Trophoblast cell (in vitro differentiated cells and primary cell): ENCODE measurements at regions not wholly inside any gene's neighbourhood (a gene's known extent, or its start where the extent isn't known, plus 50 kb on each side); places are given as distances from the start of the nearest gene placed in this dataset.

Experiments used
- DNase-seq, 2 donors: peaks; one replicate each; pipeline ENCODE4 v3.0.0-alpha.2; 2016
- H2AFZ ChIP-seq: 2 replicates; pipeline ENCODE4 v1.6.1; 2013; ENCODE audit warnings: low read length, moderate library complexity, mild to moderate bottlenecking; ENCODE audit not compliant: insufficient read depth, poor library complexity
- H2AK5ac ChIP-seq: 2 replicates; pipeline ENCODE4 v1.6.1; 2013; ENCODE audit warnings: mild to moderate bottlenecking, low read length
- H2BK120ac ChIP-seq: 2 replicates; pipeline ENCODE4 v1.6.1; 2013; ENCODE audit warnings: low read length, mild to moderate bottlenecking, moderate library complexity; ENCODE audit not compliant: insufficient read depth, poor library complexity
- H2BK12ac ChIP-seq: 2 replicates; pipeline ENCODE4 v1.6.1; 2013; ENCODE audit warnings: mild to moderate bottlenecking, low read length, moderate library complexity
- H2BK5ac ChIP-seq: 2 replicates; pipeline ENCODE4 v1.6.1; 2013; ENCODE audit warnings: low read length, low read depth, moderate library complexity, mild to moderate bottlenecking; ENCODE audit not compliant: poor library complexity
- H3K14ac ChIP-seq: 2 replicates; pipeline ENCODE4 v1.6.1; 2013; ENCODE audit warnings: mild to moderate bottlenecking, low read length
- H3K18ac ChIP-seq: 2 replicates; pipeline ENCODE4 v1.6.1; 2013; ENCODE audit warnings: mild to moderate bottlenecking, low read length
- H3K23ac ChIP-seq: 2 replicates; pipeline ENCODE4 v1.6.1; 2013; ENCODE audit warnings: low read length
- H3K27ac ChIP-seq: 2 replicates; pipeline ENCODE4 v1.5.1; 2013; ENCODE audit warnings: low read depth, mild to moderate bottlenecking, inconsistent platforms, low read length, moderate library complexity
- H3K27me3 ChIP-seq: 2 replicates; pipeline ENCODE4 v1.6.1; 2013; ENCODE audit warnings: inconsistent platforms, mild to moderate bottlenecking, low read length, moderate library complexity; ENCODE audit not compliant: insufficient read depth
- H3K36me3 ChIP-seq, 2 experiments: 1 replicate in 1 of 2; 2 replicates in 1 of 2; pipeline ENCODE4 v1.6.1; 2013; ENCODE audit warnings: low read length in 2 of 2, mild to moderate bottlenecking in 2 of 2, moderate library complexity in 1 of 2; ENCODE audit not compliant: insufficient read depth in 2 of 2, control insufficient read depth in 1 of 2
- H3K4ac ChIP-seq: 2 replicates; pipeline ENCODE4 v1.6.1; 2013; ENCODE audit warnings: low read depth, mild to moderate bottlenecking, low read length, moderate library complexity
- H3K4me1 ChIP-seq, 2 experiments: 1 replicate in 1 of 2; 2 replicates in 1 of 2; pipeline ENCODE4 v1.6.1; 2013; ENCODE audit warnings: low read length in 2 of 2, mild to moderate bottlenecking in 2 of 2, moderate library complexity in 1 of 2; ENCODE audit not compliant: insufficient read depth in 2 of 2, control insufficient read depth in 1 of 2
- H3K4me2 ChIP-seq: 2 replicates; pipeline ENCODE4 v1.6.1; 2013; ENCODE audit warnings: inconsistent platforms, mild to moderate bottlenecking, low read length, moderate library complexity
- H3K4me3 ChIP-seq: 2 replicates; pipeline ENCODE4 v1.5.1; 2013; ENCODE audit warnings: mild to moderate bottlenecking, low read depth, low read length, inconsistent platforms
- H3K79me1 ChIP-seq: one replicate; pipeline ENCODE4 v1.6.1; 2013; ENCODE audit warnings: low read length
- H3K79me2 ChIP-seq: 2 replicates; pipeline ENCODE4 v1.6.1; 2013; ENCODE audit warnings: low read length, mild to moderate bottlenecking; ENCODE audit not compliant: control insufficient read depth, insufficient read depth, poor library complexity
- H3K9ac ChIP-seq: 2 replicates; pipeline ENCODE4 v1.6.1; 2013; ENCODE audit warnings: mild to moderate bottlenecking, low read length
- H3K9me3 ChIP-seq: 2 replicates; pipeline ENCODE4 v1.6.1; 2013; ENCODE audit warnings: low read depth, mild to moderate bottlenecking, control low read depth, inconsistent platforms, low read length; ENCODE audit not compliant: insufficient read depth
- H4K12ac ChIP-seq: 2 replicates; pipeline ENCODE4 v1.6.1; 2013; ENCODE audit warnings: low read depth, mild to moderate bottlenecking, low read length, moderate library complexity
- H4K8ac ChIP-seq: 2 replicates; pipeline ENCODE4 v1.6.1; 2013; ENCODE audit warnings: low read depth, mild to moderate bottlenecking, low read length, moderate library complexity
- H4K91ac ChIP-seq: one replicate; pipeline ENCODE4 v1.6.1; 2013; ENCODE audit warnings: low read depth, mild to moderate bottlenecking, low read length, moderate library complexity
- WGBS: extraction: QIAGEN DNeasy Blood & Tissue Kit; methylation state at CpG from one replicate; pipeline ENCODE4 v1.1.7; 2013; ENCODE audit warnings: missing lambda C conversion rate; ENCODE audit not compliant: insufficient read length, insufficient coverage; ENCODE audit errors: extremely low coverage; 5-methylcytosine and 5-hydroxymethylcytosine counted together

DNA sequence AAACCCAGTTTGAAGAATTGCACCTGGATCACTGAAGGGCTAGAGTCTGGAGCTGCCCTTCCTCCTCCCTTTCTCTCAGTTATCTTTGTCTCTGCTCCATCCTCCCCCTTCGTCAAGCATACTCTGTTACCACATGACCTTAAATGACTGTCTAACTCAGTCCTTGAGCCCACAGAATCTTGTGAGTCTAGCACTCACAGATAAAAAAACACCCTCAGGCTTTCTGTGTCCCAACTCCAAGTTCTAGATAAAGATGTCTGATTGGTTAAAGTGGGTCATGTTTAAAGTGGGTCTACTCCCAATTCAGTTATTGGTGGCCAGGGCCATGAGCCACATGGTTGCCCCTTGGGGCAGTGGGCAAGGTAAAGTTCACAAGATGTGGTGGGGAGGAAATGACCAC lies 53.5 kb upstream of the CYP1B1 start:
- no peak overlapping the region for H2BK120ac ChIP-seq
- H3K4me2 ChIP-seq: no peak overlapping the region
- DNase-seq: peak; percentile 33 to 77
- H4K8ac ChIP-seq: no peak overlapping the region
- no peak overlapping the region for H3K23ac ChIP-seq
- no peak overlapping the region for H3K27ac ChIP-seq
- no peak overlapping the region for H2BK5ac ChIP-seq
- H3K79me2 ChIP-seq: no peaks in the 10 kb centered on the region
- H3K79me1 ChIP-seq: no peaks in the 10 kb centered on the region
- no peak overlapping the region for H3K18ac ChIP-seq
- H3K9me3 ChIP-seq: peaks cover 10% of the 10 kb centered on the region
- no peaks in the 10 kb centered on the region for H3K27me3 ChIP-seq
- WGBS: no CpG with 5 or more reads among the region's 1 CpG
- H3K4me3 ChIP-seq: no peak overlapping the region
- no peak overlapping the region for H3K9ac ChIP-seq
- no peaks in the 10 kb centered on the region for H3K36me3 ChIP-seq
- no peak overlapping the region for H3K4ac ChIP-seq
- no peak overlapping the region for H2BK12ac ChIP-seq
- H4K12ac ChIP-seq: no peak overlapping the region
- H2AFZ ChIP-seq: no peak overlapping the region
- H3K14ac ChIP-seq: no peak overlapping the region
- H4K91ac ChIP-seq: no peak overlapping the region
- H2AK5ac ChIP-seq: no peak overlapping the region
- H3K4me1 ChIP-seq: no peaks in the 10 kb centered on the region

- peaks cover 10% of the 10 kb centered on the region for H3K9me3 ChIP-seq
- no peaks in the 10 kb centered on the region for H3K36me3 ChIP-seq
- no peak overlapping the region for H3K14ac ChIP-seq
- H2AK5ac ChIP-seq: no peak overlapping the region
- no peak overlapping the region for H3K23ac ChIP-seq
- WGBS: no CpG with 5 or more reads among the region's 2 CpGs
- H3K27ac ChIP-seq: no peak overlapping the region
- no peak overlapping the region for H2BK5ac ChIP-seq
- H3K18ac ChIP-seq: no peak overlapping the region
- H3K27me3 ChIP-seq: no peaks in the 10 kb centered on the region
- H2BK12ac ChIP-seq: no peak overlapping the region
- H3K4ac ChIP-seq: no peak overlapping the region
- no peak overlapping the region for H2AFZ ChIP-seq
- DNase-seq: peak; percentile 28 to 41
- no peak overlapping the region for H2BK120ac ChIP-seq
- H3K79me1 ChIP-seq: no peaks in the 10 kb centered on the region
- H4K91ac ChIP-seq: no peak overlapping the region
- H3K4me1 ChIP-seq: no peaks in the 10 kb centered on the region
- no peak overlapping the region for H4K12ac ChIP-seq
- H3K4me3 ChIP-seq: no peak overlapping the region
- no peak overlapping the region for H3K4me2 ChIP-seq
- H4K8ac ChIP-seq: no peak overlapping the region
- no peaks in the 10 kb centered on the region for H3K79me2 ChIP-seq
- H3K9ac ChIP-seq: no peak overlapping the region
These were observed 52.7 kb upstream of the CYP1B1 start for GRCh38 chr2:38128653-38129052.

GRCh38 chr2:38127277-38127676 lies 51.3 kb upstream of the CYP1B1 start:
- Histone ChIP-seq H2AFZ (no peak overlapping the region), H4K8ac (no peak overlapping the region), H4K91ac (no peak overlapping the region), H3K79me1 (no peaks in the 10 kb centered on the region), H3K23ac (no peak overlapping the region), H2AK5ac (no peak overlapping the region), H3K4me2 (no peak overlapping the region), H3K27ac (no peak overlapping the region), H4K12ac (no peak overlapping the region), H3K18ac (no peak overlapping the region), H2BK5ac (no peak overlapping the region), H3K9me3 (peaks cover 10% of the 10 kb centered on the region), H3K4me3 (no peak overlapping the region), H3K9ac (no peak overlapping the region), H2BK120ac (no peak overlapping the region), H3K14ac (no peak overlapping the region), H3K4ac (no peak overlapping the region), H3K79me2 (no peaks in the 10 kb centered on the region), H3K27me3 (no peaks in the 10 kb centered on the region), H3K4me1 (no peaks in the 10 kb centered on the region), H2BK12ac (no peak overlapping the region), H3K36me3 (no peaks in the 10 kb centered on the region)
- DNase-seq: no peak

- no peak overlapping the region for H2AFZ ChIP-seq
- WGBS: 100% methylated on average over 2 of the region's 3 CpGs
- H3K9ac ChIP-seq: no peak overlapping the region
- H3K18ac ChIP-seq: no peak overlapping the region
- DNase-seq: no peak
- no peak overlapping the region for H3K4ac ChIP-seq
- no peak overlapping the region for H3K14ac ChIP-seq
- no peak overlapping the region for H2BK5ac ChIP-seq
- no peaks in the 10 kb centered on the region for H3K27me3 ChIP-seq
- no peak overlapping the region for H3K23ac ChIP-seq
- peaks cover 10% of the 10 kb centered on the region for H3K9me3 ChIP-seq
- no peak overlapping the region for H3K27ac ChIP-seq
- no peak overlapping the region for H2BK12ac ChIP-seq
- no peak overlapping the region for H2AK5ac ChIP-seq
- no peak overlapping the region for H4K91ac ChIP-seq
- no peak overlapping the region for H4K12ac ChIP-seq
- H3K79me2 ChIP-seq: no peaks in the 10 kb centered on the region
- no peaks in the 10 kb centered on the region for H3K79me1 ChIP-seq
- no peaks in the 10 kb centered on the region for H3K4me1 ChIP-seq
- H3K36me3 ChIP-seq: no peaks in the 10 kb centered on the region
- H2BK120ac ChIP-seq: no peak overlapping the region
- no peak overlapping the region for H3K4me2 ChIP-seq
- H3K4me3 ChIP-seq: no peak overlapping the region
- H4K8ac ChIP-seq: no peak overlapping the region
These were observed 49.9 kb upstream of the CYP1B1 start for GRCh38 chr2:38125842-38126241.
